Stimulated activated naive CD4-positive, alpha-beta T cell (primary cell): ENCODE measurements at regions not wholly inside any gene's neighbourhood (a gene's known extent, or its start where the extent isn't known, plus 50 kb on each side); places are given as distances from the start of the nearest gene placed in this dataset.

Experiments
- DNase-seq, 6 experiments: peaks; one replicate each; lab custom pipeline; 2025; lab: John Stamatoyannopoulos, UW

GRCh38 chr2:18465979-18466378, 94.5 kb downstream of the RDH14 start:
- DNase-seq: no peak

- DNase-seq: no peak
Measured at GRCh38 chr2:18464913-18465312, 95.5 kb downstream of the RDH14 start.

GRCh38 chr2:18456026-18456425, 104.4 kb downstream of the RDH14 start:
- no peak for DNase-seq

GRCh38 chr2:18455236-18455862, 105.1 kb downstream of the RDH14 start:
- DNase-seq: no peak

- DNase-seq: no peak
Measured at GRCh38 chr2:18454692-18455235, 105.7 kb downstream of the RDH14 start.

GRCh38 chr2:18446715-18447114, 113.7 kb downstream of the RDH14 start:
- DNase-seq: no peak

- no peak for DNase-seq
Measured at GRCh38 chr2:18445433-18446320, 114.8 kb downstream of the RDH14 start.

- no peak for DNase-seq
Measured at GRCh38 chr2:18444806-18445205, 115.6 kb downstream of the RDH14 start.

GRCh38 chr2:18441583-18441982, 118.9 kb downstream of the RDH14 start:
- no peak for DNase-seq

- DNase-seq: no peak
Measured at GRCh38 chr2:18440777-18441176, 119.7 kb downstream of the RDH14 start.

GRCh38 chr2:18440141-18440661, 120.3 kb downstream of the RDH14 start:
- DNase-seq: no peak

GRCh38 chr2:18439716-18440115, 120.7 kb downstream of the RDH14 start:
- DNase-seq: no peak

- DNase-seq: no peak
Measured at GRCh38 chr2:18437909-18438308, 122.5 kb downstream of the RDH14 start.

- no peak for DNase-seq
Measured at GRCh38 chr2:18436503-18437005, 123.9 kb downstream of the RDH14 start.

GRCh38 chr2:18435426-18436037, 124.9 kb downstream of the RDH14 start:
- DNase-seq: peak in 2 of 6 experiments; percentile 5 to 7

GRCh38 chr2:18433872-18434271, 126.6 kb downstream of the RDH14 start:
- DNase-seq: no peak

- no peak for DNase-seq
Measured at GRCh38 chr2:18432999-18433398, 127.5 kb downstream of the RDH14 start.

- DNase-seq: no peak
Measured at GRCh38 chr2:18430996-18431748, 129.3 kb downstream of the RDH14 start.

GRCh38 chr2:18428516-18428915, 131.9 kb downstream of the RDH14 start:
- no peak for DNase-seq

GRCh38 chr2:18427762-18428161, 132.7 kb downstream of the RDH14 start:
- no peak for DNase-seq

- no peak for DNase-seq
Measured at GRCh38 chr2:18426174-18426573, 134.3 kb downstream of the RDH14 start.
